HFFc6 (cell line): ENCODE measurements at regions not wholly inside any gene's neighbourhood (a gene's known extent, or its start where the extent isn't known, plus 50 kb on each side); places are given as distances from the start of the nearest gene placed in this dataset.

Source experiments
- DNase-seq: peaks from one replicate; pipeline ENCODE4 v3.0.0-alpha.2; 2018
- H3K27ac Mint-ChIP-seq: 2 replicates; pipeline ENCODE4 v1.8.0; 2020; ENCODE audit warnings: mild to moderate bottlenecking, mixed read lengths
- H3K27me3 Mint-ChIP-seq: 2 replicates; pipeline ENCODE4 v1.8.0; 2021; ENCODE audit warnings: mild to moderate bottlenecking, moderate library complexity, mixed read lengths; ENCODE audit not compliant: insufficient read depth
- H3K36me3 Mint-ChIP-seq: 2 replicates; pipeline ENCODE4 v1.8.0; 2021; ENCODE audit warnings: low read depth, mixed read lengths
- H3K4me1 Mint-ChIP-seq: 2 replicates; pipeline ENCODE4 v1.8.0; 2020; ENCODE audit warnings: low read depth, mixed read lengths
- H3K4me3 Mint-ChIP-seq: 2 replicates; pipeline ENCODE4 v1.8.0; 2020; ENCODE audit warnings: mild to moderate bottlenecking, moderate library complexity, mixed read lengths
- H3K9me3 Mint-ChIP-seq: 2 replicates; pipeline ENCODE4 v1.8.0; 2020; ENCODE audit warnings: mild to moderate bottlenecking, mixed read lengths
- TF ChIP-seq, protein P1 (sequence below): fragments of 200-600 bp; sonication (generic); IDR thresholded peaks from 2 replicates; pipeline ENCODE4 v1.5.0; 2021; ENCODE audit warnings: antibody characterized with exemption, mild to moderate bottlenecking

DNA sequence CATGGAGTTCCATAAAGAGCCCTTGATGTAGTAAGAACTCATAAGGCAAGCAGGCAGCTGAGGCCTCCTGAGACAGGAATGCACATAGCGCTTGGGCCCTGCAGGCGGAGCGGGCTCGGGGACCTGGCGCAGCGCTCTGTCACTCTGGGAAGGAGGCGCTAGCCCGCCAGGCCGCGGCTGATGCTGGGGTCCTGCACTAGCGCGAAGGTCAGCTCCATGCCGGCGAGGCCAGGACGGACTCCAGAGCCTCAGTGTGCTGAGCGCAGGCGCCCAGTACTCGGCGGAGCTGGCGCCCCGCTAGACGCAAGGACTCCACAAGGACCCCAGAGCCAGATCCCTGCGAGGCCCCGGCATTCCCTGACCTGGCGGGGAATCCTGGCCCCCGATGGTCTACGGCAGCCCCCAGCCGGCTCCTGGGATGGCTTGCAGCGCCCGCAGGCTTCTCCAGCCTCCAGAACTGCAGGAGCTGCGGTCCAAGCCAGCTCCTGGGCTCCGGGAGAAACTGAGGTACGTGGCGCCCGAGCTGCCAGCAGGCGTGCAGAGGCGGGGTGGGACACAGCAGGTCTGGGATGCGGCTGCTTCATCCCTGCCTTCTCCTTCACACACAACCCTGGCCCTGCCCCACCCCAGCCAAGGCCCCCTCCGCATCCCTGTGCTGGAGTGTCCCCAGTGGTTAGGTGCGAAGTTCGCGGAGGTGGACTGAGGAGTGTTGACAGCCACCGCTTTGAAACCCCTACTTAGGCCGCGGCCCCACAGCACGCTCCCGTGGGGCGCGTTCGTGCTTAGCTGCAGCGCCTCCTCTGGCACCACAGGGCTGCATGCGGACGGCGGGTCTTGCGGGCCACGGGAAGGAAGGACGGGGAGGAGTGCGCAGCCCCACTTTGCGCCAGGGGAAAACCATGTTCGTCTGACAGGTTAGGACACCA, 761.5 kb upstream of the POM121L12 start:
- H3K4me1 Mint-ChIP-seq, result no peaks in the 10 kb centered on the region
- no peak for DNase-seq
- peaks cover 24% of the 10 kb centered on the region for H3K9me3 Mint-ChIP-seq
- no peak overlapping the region for H3K27ac Mint-ChIP-seq
- TF ChIP-seq, protein P1, sequence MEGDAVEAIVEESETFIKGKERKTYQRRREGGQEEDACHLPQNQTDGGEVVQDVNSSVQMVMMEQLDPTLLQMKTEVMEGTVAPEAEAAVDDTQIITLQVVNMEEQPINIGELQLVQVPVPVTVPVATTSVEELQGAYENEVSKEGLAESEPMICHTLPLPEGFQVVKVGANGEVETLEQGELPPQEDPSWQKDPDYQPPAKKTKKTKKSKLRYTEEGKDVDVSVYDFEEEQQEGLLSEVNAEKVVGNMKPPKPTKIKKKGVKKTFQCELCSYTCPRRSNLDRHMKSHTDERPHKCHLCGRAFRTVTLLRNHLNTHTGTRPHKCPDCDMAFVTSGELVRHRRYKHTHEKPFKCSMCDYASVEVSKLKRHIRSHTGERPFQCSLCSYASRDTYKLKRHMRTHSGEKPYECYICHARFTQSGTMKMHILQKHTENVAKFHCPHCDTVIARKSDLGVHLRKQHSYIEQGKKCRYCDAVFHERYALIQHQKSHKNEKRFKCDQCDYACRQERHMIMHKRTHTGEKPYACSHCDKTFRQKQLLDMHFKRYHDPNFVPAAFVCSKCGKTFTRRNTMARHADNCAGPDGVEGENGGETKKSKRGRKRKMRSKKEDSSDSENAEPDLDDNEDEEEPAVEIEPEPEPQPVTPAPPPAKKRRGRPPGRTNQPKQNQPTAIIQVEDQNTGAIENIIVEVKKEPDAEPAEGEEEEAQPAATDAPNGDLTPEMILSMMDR, result no peak
- no peak overlapping the region for H3K4me3 Mint-ChIP-seq
- no peaks in the 10 kb centered on the region for H3K27me3 Mint-ChIP-seq
- no peaks in the 10 kb centered on the region for H3K36me3 Mint-ChIP-seq

DNA sequence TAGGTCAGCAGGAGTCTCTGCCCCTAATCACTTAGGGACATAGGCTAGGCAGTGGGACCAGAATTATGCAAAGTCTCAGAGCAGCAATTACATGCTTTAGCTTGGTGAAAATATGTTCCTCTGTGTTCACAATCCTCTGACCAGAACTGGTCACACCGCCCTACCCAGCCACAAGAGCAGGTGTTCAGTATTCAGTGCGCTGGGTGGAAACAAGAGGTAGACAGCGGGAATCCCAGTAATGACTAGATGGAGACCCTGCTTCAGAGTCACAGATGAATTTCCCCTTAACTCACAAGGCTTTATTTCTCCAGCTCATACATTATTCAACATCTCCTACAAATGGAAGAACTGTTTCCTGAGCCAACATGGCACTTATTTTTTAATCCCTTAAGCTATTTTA, 763.7 kb upstream of the POM121L12 start:
- H3K9me3 Mint-ChIP-seq, result peaks cover 21% of the 10 kb centered on the region
- no peak overlapping the region for H3K4me3 Mint-ChIP-seq
- no peaks in the 10 kb centered on the region for H3K4me1 Mint-ChIP-seq
- TF ChIP-seq, protein P1, result no peak
- no peak overlapping the region for H3K27ac Mint-ChIP-seq
- H3K27me3 Mint-ChIP-seq, result no peaks in the 10 kb centered on the region; the same call in 1 of the 2 replicates
- DNase-seq, result no peak
- no peaks in the 10 kb centered on the region for H3K36me3 Mint-ChIP-seq

DNA sequence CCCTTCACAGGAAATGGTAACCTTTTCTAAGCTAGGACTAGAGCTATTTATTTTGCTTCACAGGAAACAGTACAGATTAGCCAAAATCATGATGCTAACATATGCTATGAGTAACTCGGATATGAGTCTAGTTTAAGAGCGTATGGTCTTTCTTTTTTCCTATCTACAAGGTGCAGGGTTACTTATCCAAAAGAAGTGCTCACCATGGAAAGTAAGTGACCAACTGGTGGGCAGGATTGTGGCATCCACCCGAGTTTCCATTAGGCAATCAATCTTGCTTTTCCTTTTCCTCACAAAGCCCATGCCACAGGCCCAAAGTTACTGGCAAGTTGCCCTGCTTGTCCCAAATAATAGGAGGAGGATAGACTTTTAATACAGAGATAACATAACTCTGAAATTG, 765.1 kb upstream of the POM121L12 start:
- no peak for DNase-seq
- H3K4me3 Mint-ChIP-seq, result no peak overlapping the region
- peaks cover 14% of the 10 kb centered on the region for H3K9me3 Mint-ChIP-seq
- H3K27me3 Mint-ChIP-seq, result no peaks in the 10 kb centered on the region; the same call in 1 of the 2 replicates
- no peak overlapping the region for H3K27ac Mint-ChIP-seq
- H3K36me3 Mint-ChIP-seq, result no peaks in the 10 kb centered on the region
- TF ChIP-seq, protein P1, result no peak
- no peaks in the 10 kb centered on the region for H3K4me1 Mint-ChIP-seq

DNA sequence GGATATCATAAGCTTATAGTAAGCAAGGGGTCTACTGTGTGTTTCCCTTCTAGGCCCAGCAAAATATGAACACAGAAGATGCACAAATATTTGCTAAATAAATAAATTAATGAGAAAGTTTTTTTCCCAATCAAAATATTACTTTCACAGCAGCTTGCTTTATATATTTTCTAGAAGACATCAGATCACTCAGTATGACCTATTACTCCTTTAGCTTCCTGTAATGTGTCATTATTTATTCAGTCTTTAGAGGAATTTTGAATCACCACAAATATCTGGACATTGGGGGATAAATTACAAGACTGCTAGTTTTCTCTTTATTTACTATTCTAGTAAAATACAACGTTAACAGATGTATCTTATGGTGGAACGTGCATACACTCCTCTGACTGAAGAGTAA, 765.8 kb upstream of the POM121L12 start:
- no peaks in the 10 kb centered on the region for H3K4me1 Mint-ChIP-seq
- H3K27me3 Mint-ChIP-seq, result no peaks in the 10 kb centered on the region; the same call in 1 of the 2 replicates
- TF ChIP-seq, protein P1, result no peak
- no peak overlapping the region for H3K4me3 Mint-ChIP-seq
- no peak overlapping the region for H3K27ac Mint-ChIP-seq
- H3K36me3 Mint-ChIP-seq, result no peaks in the 10 kb centered on the region
- DNase-seq, result no peak
- peaks cover 10% of the 10 kb centered on the region for H3K9me3 Mint-ChIP-seq

DNA sequence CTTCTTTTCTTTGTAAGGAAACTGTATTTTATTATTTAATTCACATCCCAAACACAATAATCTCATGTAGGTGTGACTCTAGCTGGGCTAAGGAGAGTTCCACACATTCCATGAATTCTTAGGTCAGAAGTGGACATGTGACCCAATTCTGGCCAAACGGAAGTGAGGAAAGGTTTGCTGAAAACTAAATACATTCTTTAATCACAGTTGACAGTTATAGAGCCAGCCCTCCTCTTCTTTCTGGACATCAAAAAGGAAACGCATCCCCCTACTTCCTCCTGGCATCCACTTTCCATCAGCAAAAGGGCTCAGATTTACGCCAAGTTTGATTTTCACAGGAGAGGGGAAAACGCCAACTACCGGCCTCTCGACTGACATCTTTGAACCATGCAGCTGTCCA, 774.4 kb upstream of the POM121L12 start:
- Mint-ChIP-seq H3K4me3 (no peak overlapping the region), H3K27ac (no peak overlapping the region), H3K36me3 (no peaks in the 10 kb centered on the region), H3K4me1 (no peaks in the 10 kb centered on the region), H3K9me3 (peaks cover 51% of the 10 kb centered on the region), H3K27me3 (no peaks in the 10 kb centered on the region; the same call in 1 of the 2 replicates)
- DNase-seq, result no peak
- TF ChIP-seq, protein P1, result no peak
